Thoracic aorta (tissue), 2 donors: ENCODE measurements at regions not wholly inside any gene's neighbourhood (a gene's known extent, or its start where the extent isn't known, plus 50 kb on each side); places are given as distances from the start of the nearest gene placed in this dataset.

Source experiments
- ATAC-seq: fragments of 150-250 bp; one replicate; pipeline ENCODE4 v1.8.0; 2017; ENCODE audit warnings: low read depth; ENCODE audit not compliant: insufficient number of reproducible peaks, low FRiP score
- DNase-seq: peaks from one replicate; pipeline ENCODE4 v3.0.0-alpha.2; 2020; ENCODE audit warnings: low spot score
- H3K27ac ChIP-seq, 2 donors: fragments of 200-600 bp; sonication (generic); 1 replicate in 1 of 2; 2 replicates in 1 of 2; pipeline ENCODE4 v1.5.1; 2016; ENCODE audit warnings: mild to moderate bottlenecking in 2 of 2, moderate library complexity in 2 of 2
- H3K27me3 ChIP-seq: fragments of 200-600 bp; sonication (generic); replicated peaks from 2 replicates; pipeline ENCODE4 v1.6.0; 2016; ENCODE audit warnings: mild to moderate bottlenecking; ENCODE audit not compliant: insufficient read depth
- H3K36me3 ChIP-seq: fragments of 200-600 bp; sonication (generic); one replicate; pipeline ENCODE4 v1.5.1; 2016
- H3K4me1 ChIP-seq, 2 donors: fragments of 200-600 bp; sonication (generic); 1 replicate in 1 of 2; 2 replicates in 1 of 2; pipeline versions ENCODE4 v1.5.1 to v1.6.0; 2016; ENCODE audit warnings: low read depth in 2 of 2, mild to moderate bottlenecking in 1 of 2; ENCODE audit not compliant: control insufficient read depth in 1 of 2
- H3K4me3 ChIP-seq: fragments of 200-600 bp; sonication (generic); 2 replicates; pipeline ENCODE4 v1.5.1; 2016; ENCODE audit warnings: mild to moderate bottlenecking
- H3K9me3 ChIP-seq: fragments of 200-600 bp; sonication (generic); 2 replicates; pipeline ENCODE4 v1.5.1; 2016
- CTCF ChIP-seq: fragments of 200-600 bp; sonication (generic); IDR thresholded peaks from one replicate; pipeline ENCODE4 v1.5.1; 2019; ENCODE audit warnings: antibody characterized with exemption

- ATAC-seq = no peak
- no peak for TF ChIP-seq CTCF
- H3K27me3 ChIP-seq = no peaks in the 10 kb centered on the region
- H3K4me1 ChIP-seq = no peaks in the 10 kb centered on the region
- no peaks in the 10 kb centered on the region for H3K36me3 ChIP-seq
- H3K4me3 ChIP-seq = no peak overlapping the region
- peaks cover 5% of the 10 kb centered on the region for H3K9me3 ChIP-seq
- H3K27ac ChIP-seq = no peak overlapping the region
- no peak for DNase-seq
These were observed 640.9 kb upstream of the GRM3 start for GRCh38 chr7:86002858-86003257.

GRCh38 chr7:85997515-85997914 is 646.2 kb upstream of the GRM3 start:
- Histone ChIP-seq H3K9me3 (peaks cover 1% of the 10 kb centered on the region), H3K4me1 (no peaks in the 10 kb centered on the region), H3K27me3 (no peaks in the 10 kb centered on the region), H3K36me3 (no peaks in the 10 kb centered on the region), H3K27ac (no peak overlapping the region), H3K4me3 (no peak overlapping the region)
- DNase-seq = no peak
- ATAC-seq = no peak
- TF ChIP-seq CTCF = no peak

- no peak for TF ChIP-seq CTCF
- Histone ChIP-seq H3K4me1 (no peaks in the 10 kb centered on the region), H3K27me3 (no peaks in the 10 kb centered on the region), H3K9me3 (no peaks in the 10 kb centered on the region), H3K4me3 (no peak overlapping the region), H3K27ac (no peak overlapping the region), H3K36me3 (no peaks in the 10 kb centered on the region)
- DNase-seq (no peak), ATAC-seq (no peak)
These were observed 648.6 kb upstream of the GRM3 start for GRCh38 chr7:85995101-85995500.

GRCh38 chr7:85980740-85981139 is 663.0 kb upstream of the GRM3 start:
- Histone ChIP-seq H3K4me3 (no peak overlapping the region), H3K27me3 (no peaks in the 10 kb centered on the region), H3K27ac (no peak overlapping the region), H3K4me1 (no peaks in the 10 kb centered on the region), H3K36me3 (no peaks in the 10 kb centered on the region), H3K9me3 (no peaks in the 10 kb centered on the region)
- ATAC-seq (no peak), DNase-seq (no peak)
- TF ChIP-seq CTCF = no peak

GRCh38 chr7:85974176-85974575 is 669.5 kb upstream of the GRM3 start:
- Histone ChIP-seq H3K9me3 (no peaks in the 10 kb centered on the region), H3K27ac (no peak overlapping the region), H3K4me1 (no peaks in the 10 kb centered on the region), H3K4me3 (no peak overlapping the region), H3K36me3 (no peaks in the 10 kb centered on the region), H3K27me3 (no peaks in the 10 kb centered on the region)
- no peak for DNase-seq
- TF ChIP-seq CTCF = no peak
- no peak for ATAC-seq
